ENCODE measurements at regions not wholly inside any gene's neighbourhood (a gene's known extent, or its start where the extent isn't known, plus 50 kb on each side); places are given as distances from the start of the nearest gene placed in this dataset.
"Not testable (repeated sequence)": the region's sequence is repeated elsewhere in the genome, so short reads cannot be mapped to it uniquely, and the experiment has no call there.

- in situ Hi-C loops (cut with HindIII; ENCODE audit: low sequenced_read_pairs): no loop called here
Observed at GRCh38 chr13:80840316-80840976, 499.5 kb upstream of the SPRY2 start.

GRCh38 chr13:80835902-80836301 is 495.0 kb upstream of the SPRY2 start:
- in situ Hi-C loops (cut with HindIII; ENCODE audit: low sequenced_read_pairs): no loop called here

- in situ Hi-C loops (cut with HindIII; ENCODE audit: low sequenced_read_pairs): no loop called here
Observed at GRCh38 chr13:80830431-80830830, 489.5 kb upstream of the SPRY2 start.

GRCh38 chr13:80828759-80829158 is 487.8 kb upstream of the SPRY2 start:
- in situ Hi-C loops (cut with HindIII; ENCODE audit: low sequenced_read_pairs): no loop called here

- in situ Hi-C loops (cut with HindIII; ENCODE audit: low sequenced_read_pairs): no loop called here
Observed at GRCh38 chr13:80825276-80825675, 484.4 kb upstream of the SPRY2 start.

DNA sequence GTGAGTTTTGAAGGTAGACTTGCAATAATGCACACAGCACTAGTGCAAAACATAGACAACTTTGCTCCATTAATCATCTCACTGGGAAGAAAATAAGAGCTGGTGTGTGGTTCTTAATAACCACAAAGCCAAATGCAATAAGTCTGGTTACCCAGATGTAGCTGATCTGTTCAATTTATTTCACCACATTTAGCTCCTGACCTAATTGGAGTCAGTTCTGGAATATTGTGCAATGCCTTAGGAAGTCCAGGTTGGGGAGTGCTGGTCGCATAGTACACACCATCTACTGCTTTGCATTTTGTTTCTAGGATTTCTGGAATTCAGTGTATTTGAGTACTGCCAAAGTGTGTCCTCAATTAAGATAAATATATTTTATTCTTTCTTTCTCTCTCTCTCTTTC is 483.3 kb upstream of the SPRY2 start:
- in situ Hi-C loops (cut with HindIII; ENCODE audit: low sequenced_read_pairs): no loop called here

GRCh38 chr13:80823472-80823871 is 482.5 kb upstream of the SPRY2 start:
- in situ Hi-C loops (cut with HindIII; ENCODE audit: low sequenced_read_pairs): no loop called here

DNA sequence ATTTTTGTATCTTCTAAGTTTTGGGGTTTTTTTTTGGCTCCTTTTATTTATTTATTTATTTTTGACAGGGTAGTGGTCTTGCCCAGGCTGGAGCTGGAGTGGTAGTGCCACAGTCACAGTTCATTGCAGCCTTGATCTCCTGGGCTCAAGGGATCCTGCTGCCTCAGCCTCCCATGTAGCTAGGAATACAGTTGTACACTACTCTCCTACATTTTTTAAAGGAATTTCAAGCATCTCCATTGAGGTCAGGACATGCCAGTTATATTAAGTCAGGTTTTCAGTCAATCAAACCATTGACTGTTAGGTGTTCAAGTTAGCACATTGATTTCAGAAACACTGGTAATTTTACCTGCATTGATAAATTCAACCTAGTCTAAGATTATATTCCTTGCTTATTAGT is 480.5 kb upstream of the SPRY2 start:
- in situ Hi-C loops (cut with HindIII; ENCODE audit: low sequenced_read_pairs): no loop called here

DNA sequence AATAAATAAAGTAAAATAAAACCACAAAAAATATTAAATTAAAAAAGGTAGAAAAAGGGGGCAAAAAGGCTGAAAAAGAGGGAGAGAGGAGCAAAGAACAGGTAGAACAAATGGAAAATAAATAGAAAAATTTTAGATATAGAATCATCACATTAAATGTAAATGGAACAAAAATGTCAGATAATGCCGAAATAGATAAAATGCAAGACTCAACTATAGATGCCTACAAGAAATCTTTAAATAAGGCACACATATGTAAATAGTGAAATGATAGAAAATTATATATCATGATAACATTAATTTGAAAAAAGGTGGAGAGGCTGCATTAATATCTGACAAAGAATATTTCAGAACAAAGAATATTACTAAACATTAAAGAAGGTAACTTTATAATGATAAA is 477.1 kb upstream of the SPRY2 start:
- in situ Hi-C loops (cut with HindIII; ENCODE audit: low sequenced_read_pairs): no loop called here

- in situ Hi-C loops (cut with HindIII; ENCODE audit: low sequenced_read_pairs): no loop called here
Observed at GRCh38 chr13:80814541-80814940, 473.6 kb upstream of the SPRY2 start.

- in situ Hi-C loops (cut with HindIII; ENCODE audit: low sequenced_read_pairs): not testable (repeated sequence)
Observed at GRCh38 chr13:80810294-80810693, 469.4 kb upstream of the SPRY2 start.

DNA sequence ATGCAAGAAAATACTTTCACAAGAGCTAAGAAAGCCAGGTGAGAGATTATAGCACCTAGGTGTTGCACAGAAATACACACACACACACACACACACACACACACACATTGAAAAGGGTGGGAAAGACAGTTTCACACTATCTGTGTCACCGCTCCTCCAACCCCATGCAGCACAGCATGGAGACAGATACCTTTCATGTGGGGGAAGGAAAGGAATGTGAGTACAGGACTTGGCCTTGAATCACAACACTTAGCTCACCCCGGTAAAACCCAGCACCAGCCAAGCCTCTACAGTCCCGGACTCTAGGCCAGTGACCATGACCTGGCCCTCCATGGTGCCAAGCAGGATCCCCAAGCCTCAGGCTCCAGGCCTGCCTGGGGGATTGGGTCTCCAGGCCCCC is 462.0 kb upstream of the SPRY2 start:
- in situ Hi-C loops (cut with HindIII; ENCODE audit: low sequenced_read_pairs): no loop called here

DNA sequence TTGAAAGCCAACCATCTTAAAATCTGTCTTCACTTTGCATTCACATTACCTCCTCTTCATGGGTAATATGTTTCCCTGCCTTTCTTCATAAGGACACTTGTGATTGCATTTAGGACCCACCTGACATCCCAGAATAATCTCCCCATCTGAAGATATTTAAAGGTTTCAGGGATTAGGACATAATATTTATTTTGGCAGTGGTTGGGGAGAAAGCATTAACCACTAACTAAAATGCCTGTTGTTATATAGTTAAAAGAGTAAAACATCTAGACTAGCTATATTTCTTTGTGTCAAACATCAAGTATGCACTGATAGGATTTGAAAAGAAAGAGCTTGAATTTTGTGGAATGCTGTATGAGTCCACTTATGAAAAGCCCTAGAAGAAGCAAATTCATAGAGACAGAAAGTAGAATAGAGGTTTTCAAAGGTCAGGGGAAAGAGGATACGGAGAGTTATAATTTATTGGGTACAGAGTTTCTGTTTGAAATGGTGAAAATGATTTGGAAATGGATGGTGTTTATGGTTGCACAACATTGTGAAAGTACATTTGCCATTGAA is 457.7 kb upstream of the SPRY2 start:
- in situ Hi-C loops (cut with HindIII; ENCODE audit: low sequenced_read_pairs): no loop called here

DNA sequence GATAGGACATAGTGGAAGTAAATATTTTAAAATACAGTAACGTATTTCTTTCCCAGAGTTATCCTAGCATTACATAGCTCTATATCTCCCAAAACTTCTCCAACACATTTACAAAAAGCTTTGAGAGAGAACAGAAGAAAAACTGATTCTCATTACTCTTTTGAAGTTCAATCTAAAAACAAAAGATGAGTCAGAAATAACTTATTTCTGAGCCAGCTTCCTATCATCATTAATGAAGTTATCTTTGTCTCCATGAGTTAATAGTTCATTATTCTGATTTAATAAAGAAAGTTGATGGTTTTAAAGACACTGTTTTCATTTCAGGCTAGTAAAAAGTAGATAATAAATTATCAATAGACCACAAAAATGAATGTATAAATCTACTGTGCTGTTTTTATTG is 446.7 kb upstream of the SPRY2 start:
- in situ Hi-C loops (cut with HindIII; ENCODE audit: low sequenced_read_pairs): no loop called here

- in situ Hi-C loops (cut with HindIII; ENCODE audit: low sequenced_read_pairs): no loop called here
Observed at GRCh38 chr13:80783926-80784565, 443.1 kb upstream of the SPRY2 start.

- in situ Hi-C loops (cut with HindIII; ENCODE audit: low sequenced_read_pairs): no loop called here
Observed at GRCh38 chr13:80782441-80782840, 441.5 kb upstream of the SPRY2 start.

DNA sequence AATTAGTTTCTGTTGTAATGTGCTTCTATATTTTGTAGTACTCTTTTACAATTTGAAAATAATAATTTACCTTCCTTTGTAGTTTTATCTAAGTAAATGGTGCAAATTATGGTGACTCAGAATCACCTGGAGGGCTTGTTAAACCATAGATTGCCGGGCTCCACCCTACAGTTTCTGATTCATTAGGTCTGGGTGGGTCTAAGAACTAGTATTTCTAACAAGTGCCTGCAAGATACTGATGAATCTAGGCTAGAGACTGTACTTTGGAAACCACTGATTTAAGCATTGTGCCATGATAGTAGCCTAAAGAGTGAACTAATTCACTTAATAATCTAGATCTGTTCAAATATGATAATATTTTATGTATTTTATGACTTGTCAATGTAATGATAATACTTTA is 437.4 kb upstream of the SPRY2 start:
- in situ Hi-C loops (cut with HindIII; ENCODE audit: low sequenced_read_pairs): no loop called here

DNA sequence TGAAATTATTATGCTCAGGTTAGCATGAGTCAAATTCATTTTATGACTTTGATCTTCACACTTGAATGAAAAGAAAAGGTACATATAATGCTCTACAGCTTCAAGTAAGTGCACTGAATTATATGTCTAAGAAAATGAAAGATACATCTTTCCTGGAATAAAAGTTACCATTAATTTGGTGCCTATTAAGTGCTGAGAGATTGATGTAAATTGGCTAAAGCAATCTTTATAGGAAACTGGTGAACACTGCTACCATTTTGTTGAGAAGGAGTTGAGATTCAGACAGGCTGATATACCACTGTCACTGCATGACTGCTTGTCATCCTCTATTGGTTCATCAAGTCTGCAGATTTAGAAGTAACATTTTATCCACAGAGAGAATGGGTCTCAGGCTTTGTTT is 416.8 kb upstream of the SPRY2 start:
- in situ Hi-C loops (cut with HindIII; ENCODE audit: low sequenced_read_pairs): no loop called here

DNA sequence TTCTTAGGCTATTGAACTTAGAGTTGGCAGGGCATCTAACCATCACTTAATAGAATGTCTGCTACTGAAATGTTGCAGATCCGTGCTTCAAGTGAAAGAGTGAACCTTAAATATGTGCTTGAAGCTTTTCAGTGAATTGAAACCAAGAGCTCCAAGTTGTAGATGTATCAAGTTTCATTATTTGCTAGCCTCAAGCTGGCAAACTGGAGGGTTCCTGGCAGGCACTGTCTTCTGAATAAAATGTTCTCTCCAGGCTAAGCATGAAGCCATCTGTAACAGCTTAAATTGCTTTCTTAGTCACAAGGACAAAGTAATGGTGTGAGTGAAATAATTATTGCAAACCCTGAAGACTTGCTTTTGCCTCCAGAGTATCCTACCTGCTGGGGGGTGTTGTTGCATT is 415.0 kb upstream of the SPRY2 start:
- in situ Hi-C loops (cut with HindIII; ENCODE audit: low sequenced_read_pairs): no loop called here

GRCh38 chr13:80754441-80754840 is 413.5 kb upstream of the SPRY2 start:
- in situ Hi-C loops (cut with HindIII; ENCODE audit: low sequenced_read_pairs): no loop called here

DNA sequence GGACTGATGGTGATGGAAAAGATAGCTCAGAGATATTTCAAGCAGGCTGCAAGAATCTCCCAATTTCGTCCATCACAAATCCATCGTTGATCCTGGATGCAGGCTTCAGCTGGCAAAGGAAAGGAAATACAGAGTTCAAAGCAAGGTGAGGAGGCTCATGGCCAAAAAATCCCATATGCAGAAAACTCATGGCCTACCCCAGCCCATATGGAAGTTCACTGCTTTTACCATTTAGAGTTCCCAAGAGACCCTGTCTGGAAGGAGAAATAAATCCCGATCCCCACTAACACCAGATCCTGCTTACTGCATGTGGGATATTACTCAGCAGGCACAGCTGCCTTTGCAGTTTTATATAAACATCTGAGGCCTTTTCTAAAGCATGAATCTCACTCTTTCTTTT is 412.9 kb upstream of the SPRY2 start:
- in situ Hi-C loops (cut with HindIII; ENCODE audit: low sequenced_read_pairs): no loop called here

DNA sequence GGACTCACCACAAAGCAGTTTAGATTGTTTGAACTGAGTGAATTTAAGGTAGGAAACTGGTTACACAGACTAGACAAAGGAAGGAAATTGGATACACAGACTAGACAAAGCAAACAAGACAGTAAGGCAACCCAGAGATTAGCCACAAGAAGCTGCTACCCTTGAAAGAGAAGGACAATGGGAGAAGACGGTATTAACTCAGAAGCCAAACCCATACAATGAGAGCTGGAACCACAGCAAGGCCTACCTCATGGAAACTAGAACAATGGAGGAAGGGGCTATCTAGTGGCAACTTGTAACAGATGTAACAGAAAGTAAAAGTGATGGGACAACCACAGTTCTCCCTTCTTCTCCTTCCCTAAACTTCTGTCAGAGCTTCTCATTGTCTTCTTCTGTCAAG is 410.9 kb upstream of the SPRY2 start:
- in situ Hi-C loops (cut with HindIII; ENCODE audit: low sequenced_read_pairs): no loop called here

Data from endothelial cell of hepatic sinusoid (primary cell).